ENCODE measurements at regions not wholly inside any gene's neighbourhood (a gene's known extent, or its start where the extent isn't known, plus 50 kb on each side); places are given as distances from the start of the nearest gene placed in this dataset.
A peak's percentile ranks its signal among the peaks of the same experiment; 100 is the strongest.

GRCh38 chr9:38299856-38300255 lies 92.6 kb upstream of the ALDH1B1 start:
- no peak overlapping the region for H3K4me3 ChIP-seq
- no peak overlapping the region for H3K27ac ChIP-seq
- DNase-seq (ENCODE audit: low spot score in 2 of 2) = no peak
- no peaks in the 10 kb centered on the region for H3K36me3 ChIP-seq
- H3K9me3 ChIP-seq = no peaks in the 10 kb centered on the region
- WGBS = 25% methylated on average over 3 of the region's 3 CpGs
- H3K4me1 ChIP-seq = no peaks in the 10 kb centered on the region
- TF ChIP-seq EP300 (IDR thresholded peaks at IDR 0.05) (no peak), CTCF (IDR thresholded peaks at IDR 0.05) (no peak), POLR2A (IDR thresholded peaks at IDR 0.05) (no peak), POLR2AphosphoS5 (IDR thresholded peaks at IDR 0.05) (no peak)
- H3K27me3 ChIP-seq = no peaks in the 10 kb centered on the region

GRCh38 chr9:38298904-38299303 lies 93.6 kb upstream of the ALDH1B1 start:
- WGBS = 85% methylated on average over 3 of the region's 3 CpGs
- H3K36me3 ChIP-seq = no peaks in the 10 kb centered on the region
- H3K27me3 ChIP-seq = no peaks in the 10 kb centered on the region
- H3K9me3 ChIP-seq = no peaks in the 10 kb centered on the region
- no peak for DNase-seq (ENCODE audit: low spot score in 2 of 2)
- no peak overlapping the region for H3K4me3 ChIP-seq
- TF ChIP-seq POLR2AphosphoS5 (IDR thresholded peaks at IDR 0.05) (no peak), POLR2A (IDR thresholded peaks at IDR 0.05) (no peak), EP300 (IDR thresholded peaks at IDR 0.05) (no peak), CTCF (IDR thresholded peaks at IDR 0.05) (no peak)
- no peak overlapping the region for H3K27ac ChIP-seq
- H3K4me1 ChIP-seq = no peaks in the 10 kb centered on the region

- DNase-seq (ENCODE audit: low spot score in 2 of 2) = peak in 1 of 2 donors; percentile 37
- Histone ChIP-seq H3K36me3 (no peaks in the 10 kb centered on the region), H3K9me3 (no peaks in the 10 kb centered on the region), H3K27ac (no peak overlapping the region), H3K4me1 (no peaks in the 10 kb centered on the region), H3K4me3 (no peak overlapping the region), H3K27me3 (no peaks in the 10 kb centered on the region)
- 49% methylated on average over 6 of the region's 6 CpGs for WGBS
- no peak for TF ChIP-seq POLR2A (IDR thresholded peaks at IDR 0.05)
- TF ChIP-seq EP300 (IDR thresholded peaks at IDR 0.05) = no peak
- TF ChIP-seq POLR2AphosphoS5 (IDR thresholded peaks at IDR 0.05) = no peak
- TF ChIP-seq CTCF (IDR thresholded peaks at IDR 0.05) = no peak
These were observed 94.0 kb upstream of the ALDH1B1 start for GRCh38 chr9:38298503-38298902.

GRCh38 chr9:38296807-38297206 lies 95.7 kb upstream of the ALDH1B1 start:
- no peak overlapping the region for H3K27ac ChIP-seq
- no peak overlapping the region for H3K4me3 ChIP-seq
- H3K9me3 ChIP-seq = no peaks in the 10 kb centered on the region
- 95% methylated on average over 1 of the region's 1 CpG for WGBS
- no peaks in the 10 kb centered on the region for H3K4me1 ChIP-seq
- DNase-seq (ENCODE audit: low spot score in 2 of 2) = no peak
- no peaks in the 10 kb centered on the region for H3K27me3 ChIP-seq
- H3K36me3 ChIP-seq = no peaks in the 10 kb centered on the region
- TF ChIP-seq POLR2A (IDR thresholded peaks at IDR 0.05) (no peak), CTCF (IDR thresholded peaks at IDR 0.05) (no peak), POLR2AphosphoS5 (IDR thresholded peaks at IDR 0.05) (no peak), EP300 (IDR thresholded peaks at IDR 0.05) (no peak)

GRCh38 chr9:38295764-38296163 lies 96.7 kb upstream of the ALDH1B1 start:
- H3K36me3 ChIP-seq = no peaks in the 10 kb centered on the region
- DNase-seq (ENCODE audit: low spot score in 2 of 2) = no peak
- H3K4me1 ChIP-seq = no peaks in the 10 kb centered on the region
- no peak overlapping the region for H3K4me3 ChIP-seq
- H3K27me3 ChIP-seq = no peaks in the 10 kb centered on the region
- no peak overlapping the region for H3K27ac ChIP-seq
- 65% methylated on average over 3 of the region's 3 CpGs for WGBS
- TF ChIP-seq CTCF (IDR thresholded peaks at IDR 0.05) (no peak), POLR2AphosphoS5 (IDR thresholded peaks at IDR 0.05) (no peak), EP300 (IDR thresholded peaks at IDR 0.05) (no peak), POLR2A (IDR thresholded peaks at IDR 0.05) (no peak)
- H3K9me3 ChIP-seq = no peaks in the 10 kb centered on the region
